ENCODE measurements at regions not wholly inside any gene's neighbourhood (a gene's known extent, or its start where the extent isn't known, plus 50 kb on each side); places are given as distances from the start of the nearest gene placed in this dataset.

- no peak overlapping the region for H3K4me3 ChIP-seq (ENCODE audit: low read depth, poor library complexity, severe bottlenecking)
- intact Hi-C loops (cut with DNase I; ENCODE audit: low total_unique reads), result no loop called here
- WGBS, 2 donors, result 50 to 82% methylated on average over 3 of the region's 3 CpGs
- DNase-seq (ENCODE audit: low spot score in 2 of 2), result no peak
- TF ChIP-seq CTCF (IDR thresholded peaks at IDR 0.05), result no peak
- TF ChIP-seq POLR2A (IDR thresholded peaks at IDR 0.05), result no peak
Measured at GRCh38 chr14:84686550-84686949, 843.4 kb upstream of the FLRT2 start.

- intact Hi-C loops (cut with DNase I; ENCODE audit: low total_unique reads), result no loop called here
Measured at GRCh38 chr14:84688297-84689025, 841.5 kb upstream of the FLRT2 start.

GRCh38 chr14:84694161-84694560 lies 835.8 kb upstream of the FLRT2 start:
- TF ChIP-seq POLR2A (IDR thresholded peaks at IDR 0.05), result no peak
- no peak for TF ChIP-seq CTCF (IDR thresholded peaks at IDR 0.05)
- H3K4me3 ChIP-seq (ENCODE audit: low read depth, poor library complexity, severe bottlenecking), result no peak overlapping the region
- no peak for DNase-seq (ENCODE audit: low spot score in 2 of 2)
- intact Hi-C loops (cut with DNase I; ENCODE audit: low total_unique reads), result no loop called here

More at GRCh38 chr14:84688297-84689025, 841.5 kb upstream of the FLRT2 start:
- no peak for TF ChIP-seq POLR2A (IDR thresholded peaks at IDR 0.05)
- no peak for TF ChIP-seq CTCF (IDR thresholded peaks at IDR 0.05)
- H3K4me3 ChIP-seq (ENCODE audit: low read depth, poor library complexity, severe bottlenecking), result no peak overlapping the region
- DNase-seq (ENCODE audit: low spot score in 2 of 2), result no peak
- WGBS, 2 donors, result 63 to 70% methylated on average over 7 of the region's 7 CpGs

- WGBS, 2 donors, result 88 to 92% methylated on average over 2 of the region's 2 CpGs
- intact Hi-C loops (cut with DNase I; ENCODE audit: low total_unique reads), result no loop called here
- TF ChIP-seq CTCF (IDR thresholded peaks at IDR 0.05), result no peak
- no peak for TF ChIP-seq POLR2A (IDR thresholded peaks at IDR 0.05)
- no peak for DNase-seq (ENCODE audit: low spot score in 2 of 2)
- H3K4me3 ChIP-seq (ENCODE audit: low read depth, poor library complexity, severe bottlenecking), result no peak overlapping the region
Measured at GRCh38 chr14:84704601-84705000, 825.3 kb upstream of the FLRT2 start.

- 87 to 100% methylated on average over 1 of the region's 1 CpG for WGBS, 2 donors
- no peak for DNase-seq (ENCODE audit: low spot score in 2 of 2)
- TF ChIP-seq CTCF (IDR thresholded peaks at IDR 0.05) (no peak), POLR2A (IDR thresholded peaks at IDR 0.05) (no peak)
- no peak overlapping the region for H3K4me3 ChIP-seq (ENCODE audit: low read depth, poor library complexity, severe bottlenecking)
- intact Hi-C loops (cut with DNase I; ENCODE audit: low total_unique reads), result no loop called here
Measured at GRCh38 chr14:84707830-84708229, 822.1 kb upstream of the FLRT2 start.

GRCh38 chr14:84708865-84709264 lies 821.1 kb upstream of the FLRT2 start:
- no peak for TF ChIP-seq POLR2A (IDR thresholded peaks at IDR 0.05)
- TF ChIP-seq CTCF (IDR thresholded peaks at IDR 0.05), result no peak
- H3K4me3 ChIP-seq (ENCODE audit: low read depth, poor library complexity, severe bottlenecking), result no peak overlapping the region
- DNase-seq (ENCODE audit: low spot score in 2 of 2), result no peak
- 40 to 50% methylated on average over 2 of the region's 2 CpGs for WGBS, 2 donors
- intact Hi-C loops (cut with DNase I; ENCODE audit: low total_unique reads), result no loop called here
